Ascending aorta (tissue), 2 donors: ENCODE measurements at regions not wholly inside any gene's neighbourhood (a gene's known extent, or its start where the extent isn't known, plus 50 kb on each side); places are given as distances from the start of the nearest gene placed in this dataset.

Experiments
- DNase-seq, 2 donors: peaks; one replicate each; pipeline ENCODE4 v3.0.0-alpha.2; 2019; ENCODE audit warnings: low spot score in 2 of 2
- H3K27ac ChIP-seq, 2 donors: fragments of 200-600 bp; sonication (generic); one replicate each; pipeline ENCODE4 v1.5.1; 2016 to 2017; ENCODE audit warnings: mild to moderate bottlenecking in 1 of 2
- H3K27me3 ChIP-seq: fragments of 200-600 bp; sonication (generic); one replicate; pipeline ENCODE4 v1.5.1; 2017
- H3K36me3 ChIP-seq, 2 donors: fragments of 200-600 bp; sonication (generic); one replicate each; pipeline ENCODE4 v1.5.1; 2016
- H3K4me1 ChIP-seq, 2 donors: fragments of 200-600 bp; sonication (generic); one replicate each; pipeline ENCODE4 v1.5.1; 2016 to 2017; ENCODE audit warnings: mild to moderate bottlenecking in 1 of 2
- H3K4me3 ChIP-seq, 2 donors: fragments of 200-600 bp; sonication (generic); one replicate each; pipeline ENCODE4 v1.5.1; 2016 to 2017; ENCODE audit warnings: mild to moderate bottlenecking in 1 of 2
- H3K9me3 ChIP-seq, 2 donors: fragments of 200-600 bp; sonication (generic); one replicate each; pipeline ENCODE4 v1.5.1; 2016
- CTCF ChIP-seq, 3 experiments: fragments of 200-600 bp in 2 of 3; fragments of 450-650 bp in 1 of 3; sonication (generic) in 2 of 3; IDR thresholded peaks; one replicate each; pipeline ENCODE4 v1.5.1; 2016 to 2019; ENCODE audit warnings: antibody characterized with exemption in 3 of 3, mild to moderate bottlenecking in 1 of 3, moderate library complexity in 1 of 3
- intact Hi-C: fragments of 100-400 bp; cut with DNase I; formaldehyde crosslinking; loops from one replicate; pipeline ENCODE4 v1.15.1; 2023

- H3K4me1 ChIP-seq: peaks cover 0 to 17% of the 10 kb centered on the region in 2 donors
- no peak overlapping the region for H3K4me3 ChIP-seq
- DNase-seq: no peak
- H3K9me3 ChIP-seq: no peaks in the 10 kb centered on the region
- H3K36me3 ChIP-seq: no peaks in the 10 kb centered on the region
- intact Hi-C loops: no loop called here
- TF ChIP-seq CTCF (IDR thresholded peaks at IDR 0.05): no peak
- peak overlapping the region; percentile 37 to 39 for H3K27ac ChIP-seq
- H3K27me3 ChIP-seq: no peaks in the 10 kb centered on the region
Measured at GRCh38 chr14:38409071-38409705, 153.3 kb upstream of the CLEC14A start.

- Histone ChIP-seq H3K27ac (peak overlapping the region in 1 of 2 donors; percentile 56), H3K27me3 (no peaks in the 10 kb centered on the region), H3K9me3 (no peaks in the 10 kb centered on the region), H3K4me3 (no peak overlapping the region), H3K36me3 (no peaks in the 10 kb centered on the region), H3K4me1 (peaks cover 0 to 22% of the 10 kb centered on the region in 2 donors)
- DNase-seq: no peak
- intact Hi-C loops: no loop called here
- no peak for TF ChIP-seq CTCF (IDR thresholded peaks at IDR 0.05)
Measured at GRCh38 chr14:38405851-38406635, 150.2 kb upstream of the CLEC14A start.

- Histone ChIP-seq H3K4me1 (peaks cover 0 to 22% of the 10 kb centered on the region in 2 donors), H3K4me3 (no peak overlapping the region), H3K27ac (peak overlapping the region; percentile 56 to 59), H3K9me3 (no peaks in the 10 kb centered on the region), H3K36me3 (no peaks in the 10 kb centered on the region), H3K27me3 (no peaks in the 10 kb centered on the region)
- TF ChIP-seq CTCF (IDR thresholded peaks at IDR 0.05): no peak
- no peak for DNase-seq
- intact Hi-C loops: no loop called here
Measured at GRCh38 chr14:38404616-38405015, 148.7 kb upstream of the CLEC14A start.

- Histone ChIP-seq H3K4me1 (peaks cover 0 to 22% of the 10 kb centered on the region in 2 donors), H3K36me3 (no peaks in the 10 kb centered on the region), H3K9me3 (no peaks in the 10 kb centered on the region), H3K27ac (peak overlapping the region; percentile 56 to 59), H3K27me3 (no peaks in the 10 kb centered on the region), H3K4me3 (no peak overlapping the region)
- intact Hi-C loops: no loop called here
- TF ChIP-seq CTCF (IDR thresholded peaks at IDR 0.05): no peak
- no peak for DNase-seq
Measured at GRCh38 chr14:38404100-38404541, 148.2 kb upstream of the CLEC14A start.

- intact Hi-C loops: no loop called here
Measured at GRCh38 chr14:38400751-38401150, 144.9 kb upstream of the CLEC14A start.

More at GRCh38 chr14:38400751-38401150, 144.9 kb upstream of the CLEC14A start:
- Histone ChIP-seq H3K27ac (no peak overlapping the region), H3K27me3 (no peaks in the 10 kb centered on the region), H3K4me3 (no peak overlapping the region), H3K36me3 (no peaks in the 10 kb centered on the region), H3K4me1 (peaks cover 0 to 17% of the 10 kb centered on the region in 2 donors), H3K9me3 (no peaks in the 10 kb centered on the region)
- no peak for DNase-seq
- TF ChIP-seq CTCF (IDR thresholded peaks at IDR 0.05): no peak
